ENCODE measurements at regions not wholly inside any gene's neighbourhood (a gene's known extent, or its start where the extent isn't known, plus 50 kb on each side); places are given as distances from the start of the nearest gene placed in this dataset.

- Histone ChIP-seq H3K36me3 (ENCODE audit: insufficient read depth, low read length) (no peaks in the 10 kb centered on the region), H3K27me3 (ENCODE audit: control insufficient read depth in 1 of 2, insufficient read depth in 2 of 2, low read length in 2 of 2) (no peaks in the 10 kb centered on the region), H3K4me1 (ENCODE audit: insufficient read depth, low read length) (no peaks in the 10 kb centered on the region), H3K9me3 (ENCODE audit: control insufficient read depth in 1 of 2, insufficient read depth in 1 of 2, low read length in 2 of 2) (peaks cover 0 to 13% of the 10 kb centered on the region in 2 experiments), H3K27ac (ENCODE audit: low read depth in 1 of 2, low read length in 2 of 2) (no peak overlapping the region), H3K4me3 (ENCODE audit: low read length) (no peak overlapping the region)
- ChIA-PET CTCF (no interaction called here), POLR2A (no interaction called here)
- H3K9me3 Mint-ChIP-seq: peaks cover 2% of the 10 kb centered on the region
- no peak for ATAC-seq (ENCODE audit: poor library complexity)
- H3K27ac Mint-ChIP-seq: no peak overlapping the region
- H3K4me3 Mint-ChIP-seq: no peak overlapping the region
- intact Hi-C loops (cut with DNase I, micrococcal nuclease): no loop called here
- H3K27me3 Mint-ChIP-seq: no peaks in the 10 kb centered on the region
- no peaks in the 10 kb centered on the region for H3K4me1 Mint-ChIP-seq (ENCODE audit: low read depth)
- DNase-seq: no peak
- TF ChIP-seq, protein P1, sequence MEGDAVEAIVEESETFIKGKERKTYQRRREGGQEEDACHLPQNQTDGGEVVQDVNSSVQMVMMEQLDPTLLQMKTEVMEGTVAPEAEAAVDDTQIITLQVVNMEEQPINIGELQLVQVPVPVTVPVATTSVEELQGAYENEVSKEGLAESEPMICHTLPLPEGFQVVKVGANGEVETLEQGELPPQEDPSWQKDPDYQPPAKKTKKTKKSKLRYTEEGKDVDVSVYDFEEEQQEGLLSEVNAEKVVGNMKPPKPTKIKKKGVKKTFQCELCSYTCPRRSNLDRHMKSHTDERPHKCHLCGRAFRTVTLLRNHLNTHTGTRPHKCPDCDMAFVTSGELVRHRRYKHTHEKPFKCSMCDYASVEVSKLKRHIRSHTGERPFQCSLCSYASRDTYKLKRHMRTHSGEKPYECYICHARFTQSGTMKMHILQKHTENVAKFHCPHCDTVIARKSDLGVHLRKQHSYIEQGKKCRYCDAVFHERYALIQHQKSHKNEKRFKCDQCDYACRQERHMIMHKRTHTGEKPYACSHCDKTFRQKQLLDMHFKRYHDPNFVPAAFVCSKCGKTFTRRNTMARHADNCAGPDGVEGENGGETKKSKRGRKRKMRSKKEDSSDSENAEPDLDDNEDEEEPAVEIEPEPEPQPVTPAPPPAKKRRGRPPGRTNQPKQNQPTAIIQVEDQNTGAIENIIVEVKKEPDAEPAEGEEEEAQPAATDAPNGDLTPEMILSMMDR (IDR thresholded peaks at IDR 0.05): no peak
- no peaks in the 10 kb centered on the region for H3K36me3 Mint-ChIP-seq (ENCODE audit: low read depth)
Observed at GRCh38 chr5:33091571-33092363, 349.0 kb upstream of the TARS1 start.

GRCh38 chr5:33092719-33093118 lies 348.0 kb upstream of the TARS1 start:
- TF ChIP-seq, protein P1 (IDR thresholded peaks at IDR 0.05): no peak
- no peaks in the 10 kb centered on the region for H3K36me3 Mint-ChIP-seq (ENCODE audit: low read depth)
- POLR2A ChIA-PET: no interaction called here
- no peaks in the 10 kb centered on the region for H3K36me3 ChIP-seq (ENCODE audit: insufficient read depth, low read length)
- peaks cover 0 to 13% of the 10 kb centered on the region in 2 experiments for H3K9me3 ChIP-seq (ENCODE audit: control insufficient read depth in 1 of 2, insufficient read depth in 1 of 2, low read length in 2 of 2)
- intact Hi-C loops (cut with DNase I, micrococcal nuclease): no loop called here
- H3K4me3 Mint-ChIP-seq: no peak overlapping the region
- no peak overlapping the region for H3K27ac ChIP-seq (ENCODE audit: low read depth in 1 of 2, low read length in 2 of 2)
- ATAC-seq (ENCODE audit: poor library complexity): no peak
- H3K9me3 Mint-ChIP-seq: peaks cover 2% of the 10 kb centered on the region
- no peaks in the 10 kb centered on the region for H3K27me3 ChIP-seq (ENCODE audit: control insufficient read depth in 1 of 2, insufficient read depth in 2 of 2, low read length in 2 of 2)
- H3K4me1 Mint-ChIP-seq (ENCODE audit: low read depth): no peaks in the 10 kb centered on the region
- H3K4me3 ChIP-seq (ENCODE audit: low read length): no peak overlapping the region
- H3K4me1 ChIP-seq (ENCODE audit: insufficient read depth, low read length): no peaks in the 10 kb centered on the region
- H3K27me3 Mint-ChIP-seq: no peaks in the 10 kb centered on the region
- CTCF ChIA-PET: no interaction called here
- DNase-seq: no peak
- H3K27ac Mint-ChIP-seq: no peak overlapping the region

GRCh38 chr5:33102551-33102950 lies 338.2 kb upstream of the TARS1 start:
- peaks cover 12% of the 10 kb centered on the region for H3K9me3 Mint-ChIP-seq
- POLR2A ChIA-PET: no interaction called here

More at GRCh38 chr5:33102551-33102950, 338.2 kb upstream of the TARS1 start:
- ATAC-seq (ENCODE audit: poor library complexity): no peak
- H3K9me3 ChIP-seq (ENCODE audit: control insufficient read depth in 1 of 2, insufficient read depth in 1 of 2, low read length in 2 of 2): peaks cover 8 to 13% of the 10 kb centered on the region in 2 experiments
- intact Hi-C loops (cut with DNase I, micrococcal nuclease): no loop called here
- CTCF ChIA-PET: no interaction called here
- no peaks in the 10 kb centered on the region for H3K27me3 ChIP-seq (ENCODE audit: control insufficient read depth in 1 of 2, insufficient read depth in 2 of 2, low read length in 2 of 2)
- no peaks in the 10 kb centered on the region for H3K27me3 Mint-ChIP-seq
- H3K4me3 ChIP-seq (ENCODE audit: low read length): no peak overlapping the region
- H3K4me1 ChIP-seq (ENCODE audit: insufficient read depth, low read length): no peaks in the 10 kb centered on the region
- H3K36me3 Mint-ChIP-seq (ENCODE audit: low read depth): no peaks in the 10 kb centered on the region
- no peak for DNase-seq
- no peak overlapping the region for H3K4me3 Mint-ChIP-seq
- TF ChIP-seq, protein P1 (IDR thresholded peaks at IDR 0.05): no peak
- no peaks in the 10 kb centered on the region for H3K4me1 Mint-ChIP-seq (ENCODE audit: low read depth)
- no peak overlapping the region for H3K27ac Mint-ChIP-seq
- H3K27ac ChIP-seq (ENCODE audit: low read depth in 1 of 2, low read length in 2 of 2): no peak overlapping the region
- H3K36me3 ChIP-seq (ENCODE audit: insufficient read depth, low read length): no peaks in the 10 kb centered on the region
